NOMO-1 treated with dmso at 0.1 percent for 144 hours (cell line): ENCODE measurements at regions not wholly inside any gene's neighbourhood (a gene's known extent, or its start where the extent isn't known, plus 50 kb on each side); places are given as distances from the start of the nearest gene placed in this dataset.
A peak's percentile ranks its signal among the peaks of the same experiment; 100 is the strongest.
"Not testable (repeated sequence)": the region's sequence is repeated elsewhere in the genome, so short reads cannot be mapped to it uniquely, and the experiment has no call there.

Experiments used
- DNase-seq: peaks from one replicate; lab custom pipeline; 2025; ENCODE audit not compliant: unreplicated experiment; lab: John Stamatoyannopoulos, UW

- not testable (repeated sequence) for DNase-seq
Measured at GRCh38 chr7:1620176-1620575, 49.9 kb upstream of the ELFN1 start.

GRCh38 chr7:1619152-1620079 is 49.6 kb upstream of the PSMG3 start:
- DNase-seq, result peak; percentile 78
